ENCODE measurements at regions not wholly inside any gene's neighbourhood (a gene's known extent, or its start where the extent isn't known, plus 50 kb on each side); places are given as distances from the start of the nearest gene placed in this dataset.

DNA sequence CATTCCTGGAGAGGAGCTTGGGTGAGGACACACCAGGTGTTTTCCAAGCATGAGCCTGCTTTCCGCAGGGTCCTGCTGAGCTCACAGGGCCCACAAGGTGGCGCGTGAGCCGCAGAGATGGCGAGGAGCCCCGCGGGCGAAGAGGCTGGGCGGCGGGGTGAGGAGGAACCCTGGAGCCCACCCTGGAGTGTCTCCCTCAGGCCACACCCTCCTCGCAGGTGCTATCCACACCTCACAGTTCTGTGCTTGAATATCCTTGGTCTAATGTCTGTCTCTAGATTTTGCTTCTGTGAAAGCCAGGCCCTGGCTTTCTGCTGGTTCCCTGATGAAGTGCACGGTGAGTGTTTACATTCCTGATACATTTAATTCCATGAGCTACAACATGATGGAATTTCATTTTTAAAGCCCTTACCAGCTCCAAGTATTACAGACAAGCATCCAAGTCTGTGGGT lies 433.6 kb downstream of the ACTR3B start:
- TF ChIP-seq, protein P1, sequence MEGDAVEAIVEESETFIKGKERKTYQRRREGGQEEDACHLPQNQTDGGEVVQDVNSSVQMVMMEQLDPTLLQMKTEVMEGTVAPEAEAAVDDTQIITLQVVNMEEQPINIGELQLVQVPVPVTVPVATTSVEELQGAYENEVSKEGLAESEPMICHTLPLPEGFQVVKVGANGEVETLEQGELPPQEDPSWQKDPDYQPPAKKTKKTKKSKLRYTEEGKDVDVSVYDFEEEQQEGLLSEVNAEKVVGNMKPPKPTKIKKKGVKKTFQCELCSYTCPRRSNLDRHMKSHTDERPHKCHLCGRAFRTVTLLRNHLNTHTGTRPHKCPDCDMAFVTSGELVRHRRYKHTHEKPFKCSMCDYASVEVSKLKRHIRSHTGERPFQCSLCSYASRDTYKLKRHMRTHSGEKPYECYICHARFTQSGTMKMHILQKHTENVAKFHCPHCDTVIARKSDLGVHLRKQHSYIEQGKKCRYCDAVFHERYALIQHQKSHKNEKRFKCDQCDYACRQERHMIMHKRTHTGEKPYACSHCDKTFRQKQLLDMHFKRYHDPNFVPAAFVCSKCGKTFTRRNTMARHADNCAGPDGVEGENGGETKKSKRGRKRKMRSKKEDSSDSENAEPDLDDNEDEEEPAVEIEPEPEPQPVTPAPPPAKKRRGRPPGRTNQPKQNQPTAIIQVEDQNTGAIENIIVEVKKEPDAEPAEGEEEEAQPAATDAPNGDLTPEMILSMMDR (conservative IDR thresholded peaks at IDR 0.05 in 1 of 2, IDR thresholded peaks at IDR 0.05 in 1 of 2; ENCODE audit: extremely low read depth in 1 of 2, insufficient read depth in 1 of 2, low read depth in 1 of 2, low read length in 2 of 2) = peak; percentile 14 to 43
- no peak for TF ChIP-seq EZH2 (IDR thresholded peaks at IDR 0.05; ENCODE audit: borderline replicate concordance, low read length)
